ENCODE measurements at regions not wholly inside any gene's neighbourhood (a gene's known extent, or its start where the extent isn't known, plus 50 kb on each side); places are given as distances from the start of the nearest gene placed in this dataset.

DNA sequence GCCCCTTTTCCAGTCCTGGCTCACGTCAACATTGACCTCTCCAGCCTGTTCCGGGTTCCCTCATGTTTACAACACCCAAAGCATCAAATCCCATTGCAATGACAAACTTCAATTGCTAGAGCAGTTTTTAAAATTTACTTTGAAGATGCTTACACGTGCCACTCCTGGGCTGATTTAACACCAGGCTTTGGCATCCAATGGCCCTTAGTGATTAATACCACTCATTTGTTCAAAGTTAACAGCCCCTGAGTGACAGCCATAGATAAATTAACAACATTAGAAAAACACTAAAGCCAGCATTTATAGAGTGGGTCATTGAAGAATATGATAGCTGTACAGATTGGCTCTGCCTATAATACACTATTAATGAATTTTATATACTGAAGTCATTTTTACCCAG is 135.1 kb downstream of the PMP22 start:
- H4K20me1 ChIP-seq (replicated peaks in 1 of 2; ENCODE audit: control insufficient read depth in 1 of 2, insufficient read depth in 2 of 2, low read length in 2 of 2): no peaks in the 10 kb centered on the region
- no peak overlapping the region for H3K4ac ChIP-seq (replicated peaks; ENCODE audit: insufficient read length, low read depth, low read length)
- H3K4me3 ChIP-seq (ENCODE audit: extremely low read depth in 1 of 4, insufficient read depth in 2 of 4, low read depth in 3 of 4, low read length in 4 of 4): no peak overlapping the region
- no peak overlapping the region for H3K4me2 ChIP-seq (ENCODE audit: insufficient read depth in 1 of 2, low read depth in 2 of 2, low read length in 2 of 2)
- no peak overlapping the region for H3K9ac ChIP-seq (replicated peaks in 1 of 4; ENCODE audit: extremely low read depth in 1 of 4, low read depth in 3 of 4, low read length in 3 of 4)
- 88% methylated on average over 3 of the region's 3 CpGs; no CpG with 5 or more reads in 1 of the 2 experiments for WGBS, 2 experiments (ENCODE audit: extremely low coverage in 1 of 2, insufficient coverage in 1 of 2, insufficient read length in 1 of 2, insufficient replicate concordance in 2 of 2, low coverage in 1 of 2, low lambda C conversion rate in 2 of 2, missing lambda C conversion rate in 1 of 2)
- no peaks in the 10 kb centered on the region; a peak in 1 of 8 replicates for H3K36me3 ChIP-seq (ENCODE audit: control insufficient read depth in 2 of 4, insufficient read depth in 4 of 4, low read length in 3 of 4)
- no peak overlapping the region for H2AFZ ChIP-seq (ENCODE audit: low read length)
- H3K79me1 ChIP-seq (ENCODE audit: low read depth, low read length): no peaks in the 10 kb centered on the region
- H3K27ac ChIP-seq (ENCODE audit: low read depth, low read length): no peak overlapping the region
- H4K5ac ChIP-seq (ENCODE audit: insufficient read length, low read depth, low read length): no peak overlapping the region
- H2BK15ac ChIP-seq (ENCODE audit: low read length): no peak overlapping the region
- H2BK120ac ChIP-seq (replicated peaks; ENCODE audit: low read depth, low read length): no peak overlapping the region
- H2BK20ac ChIP-seq (ENCODE audit: low read length): no peak overlapping the region
- H3K27me3 ChIP-seq (replicated peaks in 1 of 4; ENCODE audit: control insufficient read depth in 3 of 4, extremely low read depth in 1 of 4, insufficient read depth in 3 of 4, low read length in 3 of 4): no peaks in the 10 kb centered on the region
- no peak for FAIRE-seq
- ChIA-PET POLR2A (ENCODE audit: partially characterized antibody) (no interaction called here), CTCF (ENCODE audit: partially characterized antibody) (interaction anchor here (2.4 kb wide), 1 partner anchor 42 kb away, joined by 7 read pairs; no protein-coding TSS in a partner anchor)
- H2BK5ac ChIP-seq (ENCODE audit: low read depth, low read length): no peak overlapping the region
- H4K8ac ChIP-seq (ENCODE audit: extremely low read depth, insufficient read depth, low read length): no peak overlapping the region
- no peak overlapping the region for H3K23ac ChIP-seq (ENCODE audit: insufficient read length)
- H3K79me2 ChIP-seq (ENCODE audit: control insufficient read depth in 1 of 2, insufficient read depth in 2 of 2, low read length in 2 of 2): no peaks in the 10 kb centered on the region
- no peaks in the 10 kb centered on the region for H3K23me2 ChIP-seq (ENCODE audit: low read depth, low read length)
- no peak overlapping the region for H3K14ac ChIP-seq (ENCODE audit: insufficient read length)
- no peak overlapping the region for H4K91ac ChIP-seq (replicated peaks; ENCODE audit: insufficient read length, low read length)
- no peak for DNase-seq (ENCODE audit: low read depth in 1 of 2, low spot score in 2 of 2)
- no peaks in the 10 kb centered on the region for H3K4me1 ChIP-seq (replicated peaks in 1 of 4; ENCODE audit: control insufficient read depth in 3 of 4, insufficient read depth in 4 of 4, low read length in 3 of 4)
- peaks cover 6 to 7% of the 10 kb centered on the region in 2 experiments; a peak in 3 of 4 replicates for H3K9me3 ChIP-seq (ENCODE audit: insufficient read depth in 2 of 2, low read depth in 1 of 2, low read length in 1 of 2)
- H2AK5ac ChIP-seq (ENCODE audit: low read depth, low read length): no peak overlapping the region
- no peak overlapping the region for H3K18ac ChIP-seq (ENCODE audit: extremely low read depth, low read length)
- H3K56ac ChIP-seq (replicated peaks; ENCODE audit: insufficient read length, low read depth, low read length): no peak overlapping the region
- H2BK12ac ChIP-seq (ENCODE audit: low read depth, low read length): no peak overlapping the region
- TF ChIP-seq EZH2 (IDR thresholded peaks at IDR 0.05; ENCODE audit: low read depth, low read length, severe bottlenecking) (no peak), EGR1 (IDR thresholded peaks at IDR 0.05; ENCODE audit: borderline replicate concordance, low read depth, low read length) (no peak), EP300 (IDR thresholded peaks at IDR 0.05; ENCODE audit: borderline replicate concordance in 1 of 2, low read depth in 2 of 2, low read length in 2 of 2) (no peak), POLR2AphosphoS5 (IDR thresholded peaks at IDR 0.05; ENCODE audit: low read depth, low read length) (no peak), CHD2 (IDR thresholded peaks at IDR 0.05; ENCODE audit: low read length) (no peak), CHD1 (IDR thresholded peaks at IDR 0.05; ENCODE audit: low read depth, low read length) (no peak), HDAC6 (IDR thresholded peaks at IDR 0.05; ENCODE audit: low read depth, low read length) (no peak), FOSL1 (IDR thresholded peaks at IDR 0.05; ENCODE audit: insufficient read depth, low read depth, low read length) (no peak), TBP (IDR thresholded peaks at IDR 0.05; ENCODE audit: low read depth, low read length) (no peak), POU5F1 (IDR thresholded peaks at IDR 0.05; ENCODE audit: low read depth, low read length) (no peak), SUZ12 (IDR thresholded peaks at IDR 0.05; ENCODE audit: low read length) (no peak), KDM1A (IDR thresholded peaks at IDR 0.05; ENCODE audit: borderline replicate concordance, low read length) (no peak), MAFK (IDR thresholded peaks at IDR 0.05; ENCODE audit: low read depth, low read length) (no peak), BACH1 (IDR thresholded peaks at IDR 0.05; ENCODE audit: low read length) (no peak), SAP30 (IDR thresholded peaks at IDR 0.05; ENCODE audit: insufficient read depth, insufficient replicate concordance, low read length) (no peak)

All from H1 (cell line).